Calu3 (cell line): ENCODE measurements at regions not wholly inside any gene's neighbourhood (a gene's known extent, or its start where the extent isn't known, plus 50 kb on each side); places are given as distances from the start of the nearest gene placed in this dataset.

Experiments used
- BruUV-seq: library from RNA; stranded (reverse); fragments of 400-500 nt; replicated peaks from 2 replicates; lab custom pipeline; 2021; lab: Mats Ljungman, UMichigan
- CTCF ChIA-PET: fragments of 300-600 bp; sonication (Branson Sonifier 250); formaldehyde crosslinking; loops from one replicate; lab custom pipeline; 2022; ENCODE audit warnings: antibody characterized with exemption; lab: Charles Lee
- DNase-seq: peaks from one replicate; pipeline ENCODE4 v3.0.0; 2022
- H3K27ac Mint-ChIP-seq: one replicate; pipeline ENCODE4 v1.8.0; 2022; ENCODE audit warnings: mixed read lengths; ENCODE audit not compliant: unreplicated experiment
- H3K27me3 Mint-ChIP-seq: one replicate; pipeline ENCODE4 v1.8.0; 2022; ENCODE audit warnings: mixed read lengths; ENCODE audit not compliant: unreplicated experiment
- H3K36me3 Mint-ChIP-seq: one replicate; pipeline ENCODE4 v1.8.0; 2022; ENCODE audit warnings: mild to moderate bottlenecking, moderate library complexity, mixed read lengths; ENCODE audit not compliant: insufficient read depth, unreplicated experiment
- H3K4me1 Mint-ChIP-seq: one replicate; pipeline ENCODE4 v1.8.0; 2022; ENCODE audit warnings: mild to moderate bottlenecking, low read depth, mixed read lengths; ENCODE audit not compliant: unreplicated experiment
- H3K4me3 Mint-ChIP-seq: one replicate; pipeline ENCODE4 v1.8.0; 2022; ENCODE audit warnings: mild to moderate bottlenecking, low read depth, moderate library complexity, mixed read lengths; ENCODE audit not compliant: unreplicated experiment
- H3K9me3 Mint-ChIP-seq: one replicate; pipeline ENCODE4 v1.8.0; 2022; ENCODE audit warnings: low read depth, mixed read lengths; ENCODE audit not compliant: unreplicated experiment
- intact Hi-C: fragments of 100-400 bp; cut with micrococcal nuclease; formaldehyde crosslinking; loops from one replicate; pipeline ENCODE4 v1.10.0; 2022; ENCODE audit not compliant: unreplicated experiment
- TF ChIP-seq, protein P1 (sequence below): fragments of 200-600 bp; IDR thresholded peaks from one replicate; pipeline ENCODE4 v1.8.0; 2022; ENCODE audit warnings: antibody characterized with exemption; ENCODE audit not compliant: unreplicated experiment

DNA sequence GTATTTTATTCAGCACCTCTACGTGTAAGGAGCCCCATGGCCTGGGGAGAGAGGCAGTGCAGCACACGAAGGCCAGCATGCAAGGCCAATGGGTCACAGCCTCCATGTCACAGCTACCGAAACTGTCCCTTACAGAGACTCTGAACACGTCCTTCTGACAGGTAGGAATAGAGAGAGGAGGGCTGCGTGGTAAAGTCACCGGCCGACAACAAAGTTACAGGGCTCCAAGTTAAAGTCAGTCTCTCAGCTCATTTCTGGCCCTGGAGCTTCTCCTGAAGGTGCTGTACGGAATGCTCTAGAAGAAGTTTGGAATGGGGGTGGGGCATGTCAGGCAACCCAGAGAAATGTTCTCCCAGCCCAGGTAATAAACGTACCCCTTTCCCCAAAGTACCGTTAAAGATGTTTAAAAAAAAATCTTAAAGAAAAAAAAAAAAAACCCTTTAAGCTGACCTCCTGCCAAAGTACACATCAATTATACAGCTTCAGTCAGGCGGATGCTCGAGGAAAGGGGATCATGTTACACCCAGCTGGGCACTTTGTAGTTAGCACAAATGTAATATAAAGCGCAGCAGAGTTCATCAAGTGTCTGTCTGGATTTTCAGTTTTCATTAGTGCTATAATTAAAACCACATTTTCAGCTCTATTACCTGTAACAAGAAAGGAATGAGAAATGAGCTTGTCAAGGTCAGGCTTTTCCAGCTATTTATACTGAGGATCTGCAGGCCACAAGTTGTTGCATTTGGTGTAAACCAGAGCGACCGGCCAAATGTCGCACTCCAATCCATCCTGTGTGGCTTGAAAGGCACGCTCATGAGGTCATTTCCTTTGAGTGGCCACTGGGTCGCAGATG lies 53.3 kb upstream of the CDKN3 start:
- no TSS peak for BruUV-seq
- no peak overlapping the region for H3K4me3 Mint-ChIP-seq
- intact Hi-C loops = no loop called here
- no peak overlapping the region for H3K27ac Mint-ChIP-seq
- no peaks in the 10 kb centered on the region for H3K27me3 Mint-ChIP-seq
- H3K4me1 Mint-ChIP-seq = no peaks in the 10 kb centered on the region
- no peaks in the 10 kb centered on the region for H3K9me3 Mint-ChIP-seq
- H3K36me3 Mint-ChIP-seq = no peaks in the 10 kb centered on the region
- TF ChIP-seq, protein P1, sequence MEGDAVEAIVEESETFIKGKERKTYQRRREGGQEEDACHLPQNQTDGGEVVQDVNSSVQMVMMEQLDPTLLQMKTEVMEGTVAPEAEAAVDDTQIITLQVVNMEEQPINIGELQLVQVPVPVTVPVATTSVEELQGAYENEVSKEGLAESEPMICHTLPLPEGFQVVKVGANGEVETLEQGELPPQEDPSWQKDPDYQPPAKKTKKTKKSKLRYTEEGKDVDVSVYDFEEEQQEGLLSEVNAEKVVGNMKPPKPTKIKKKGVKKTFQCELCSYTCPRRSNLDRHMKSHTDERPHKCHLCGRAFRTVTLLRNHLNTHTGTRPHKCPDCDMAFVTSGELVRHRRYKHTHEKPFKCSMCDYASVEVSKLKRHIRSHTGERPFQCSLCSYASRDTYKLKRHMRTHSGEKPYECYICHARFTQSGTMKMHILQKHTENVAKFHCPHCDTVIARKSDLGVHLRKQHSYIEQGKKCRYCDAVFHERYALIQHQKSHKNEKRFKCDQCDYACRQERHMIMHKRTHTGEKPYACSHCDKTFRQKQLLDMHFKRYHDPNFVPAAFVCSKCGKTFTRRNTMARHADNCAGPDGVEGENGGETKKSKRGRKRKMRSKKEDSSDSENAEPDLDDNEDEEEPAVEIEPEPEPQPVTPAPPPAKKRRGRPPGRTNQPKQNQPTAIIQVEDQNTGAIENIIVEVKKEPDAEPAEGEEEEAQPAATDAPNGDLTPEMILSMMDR = no peak
- CTCF ChIA-PET = interaction anchor here (0.7 kb wide), 3 partner anchors 501 to 703 kb away, joined by 3 to 5 read pairs (median 3); no protein-coding TSS in a partner anchor
- DNase-seq = no peak

DNA sequence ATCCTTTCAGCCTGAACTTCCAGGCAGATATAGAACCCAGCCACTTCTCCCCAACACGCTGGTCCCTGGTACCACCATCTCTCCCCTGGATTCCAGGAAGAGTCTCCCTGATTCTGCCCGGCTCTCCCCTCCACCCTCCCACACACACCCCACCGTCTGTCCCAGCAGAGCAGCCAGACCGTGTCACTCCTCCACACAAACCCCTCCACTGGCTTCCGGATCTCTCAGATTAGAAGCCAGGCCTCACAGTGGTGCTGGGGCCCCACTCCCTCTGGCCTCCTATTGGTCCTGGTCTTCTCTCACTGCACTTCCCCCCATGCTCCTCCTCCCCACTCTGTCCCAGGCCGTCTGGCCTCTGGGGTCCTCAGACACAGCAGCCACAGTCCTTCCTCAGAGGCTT lies 52.4 kb upstream of the CDKN3 start:
- intact Hi-C loops = no loop called here
- no TSS peak for BruUV-seq

DNA sequence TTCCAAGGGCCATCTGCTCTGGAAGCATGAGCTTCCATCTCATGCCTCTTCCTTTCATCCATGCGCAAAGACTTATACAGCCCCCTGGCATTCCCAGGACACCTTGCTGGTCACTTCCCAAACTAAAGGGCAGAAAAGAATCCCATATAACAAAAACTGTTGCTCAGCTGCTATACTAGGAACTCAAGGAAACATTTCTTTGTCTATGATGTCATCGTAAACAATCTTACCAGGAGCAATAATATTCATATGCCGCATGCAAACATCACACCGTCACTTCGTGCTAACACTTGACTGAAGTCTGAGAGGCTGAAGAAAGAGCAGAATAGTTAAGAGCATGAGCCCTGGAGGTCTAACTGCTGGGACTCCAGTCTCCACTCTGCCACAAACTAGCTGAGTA lies 50.5 kb upstream of the CDKN3 start:
- TF ChIP-seq, protein P1 = no peak
- Mint-ChIP-seq H3K27me3 (no peaks in the 10 kb centered on the region), H3K4me1 (no peaks in the 10 kb centered on the region), H3K27ac (no peak overlapping the region), H3K4me3 (no peak overlapping the region), H3K36me3 (no peaks in the 10 kb centered on the region), H3K9me3 (no peaks in the 10 kb centered on the region)
- CTCF ChIA-PET = no interaction called here
- intact Hi-C loops = loop anchor here (5.0 kb wide), 1 partner anchor 934 kb away; no protein-coding TSS in a partner anchor
- no peak for DNase-seq
- no TSS peak for BruUV-seq

More for the DNA sequence above, 52.4 kb upstream of the CDKN3 start:
- CTCF ChIA-PET = no interaction called here
- Mint-ChIP-seq H3K36me3 (no peaks in the 10 kb centered on the region), H3K9me3 (no peaks in the 10 kb centered on the region), H3K27me3 (no peaks in the 10 kb centered on the region), H3K4me1 (no peaks in the 10 kb centered on the region), H3K27ac (no peak overlapping the region), H3K4me3 (no peak overlapping the region)
- TF ChIP-seq, protein P1 = no peak
- DNase-seq = no peak
